Right lobe of liver (tissue), 6 donors: ENCODE measurements at regions not wholly inside any gene's neighbourhood (a gene's known extent, or its start where the extent isn't known, plus 50 kb on each side); places are given as distances from the start of the nearest gene placed in this dataset.

Experiments used
- ATAC-seq, 4 donors: fragments of 200-7000 bp; cut with Tn5 transposase; one replicate each; pipeline ENCODE4 v1.9.1; 2020; ENCODE audit warnings: mild to moderate bottlenecking in 4 of 4, moderate library complexity in 4 of 4
- DNase-seq, 3 donors: peaks; one replicate each; pipeline ENCODE4 v3.0.0-alpha.2; 2020
- H3K27ac ChIP-seq, 3 donors: fragments of 200-600 bp; one replicate each; pipeline ENCODE4 v1.8.0; 2022
- H3K27me3 ChIP-seq, 2 donors: fragments of 200-600 bp; one replicate each; pipeline ENCODE4 v1.8.0; 2022
- H3K36me3 ChIP-seq, 4 donors: fragments of 200-600 bp; sonication (generic) in 1 of 4; one replicate each; pipeline versions ENCODE4 v1.5.1 to v1.8.0; 2017 to 2022; ENCODE audit warnings: control low read depth in 1 of 4
- H3K4me1 ChIP-seq, 4 donors: fragments of 200-600 bp; sonication (generic) in 1 of 4; one replicate each; pipeline versions ENCODE4 v1.5.1 to v1.8.0; 2017 to 2022; ENCODE audit warnings: control low read depth in 1 of 4
- H3K4me3 ChIP-seq, 3 donors: fragments of 200-600 bp; one replicate each; pipeline ENCODE4 v1.8.0; 2022
- H3K9me3 ChIP-seq, 4 donors: fragments of 200-600 bp; sonication (generic) in 1 of 4; one replicate each; pipeline versions ENCODE4 v1.5.1 to v1.8.0; 2017 to 2022; ENCODE audit warnings: control low read depth in 1 of 4
- POLR2A ChIP-seq: fragments of 450-650 bp; IDR thresholded peaks from one replicate; pipeline ENCODE4 v1.6.1; 2017; ENCODE audit warnings: antibody characterized with exemption, mild to moderate bottlenecking
- WGBS: methylation state at CpG from one replicate; pipeline ENCODE4 v1.1.6; 2018; ENCODE audit warnings: low coverage, low lambda C conversion rate; ENCODE audit not compliant: insufficient coverage; ENCODE audit errors: missing lambda C conversion rate; 5-methylcytosine and 5-hydroxymethylcytosine counted together
- intact Hi-C, 2 donors: fragments of 100-400 bp; cut with DNase I; formaldehyde crosslinking; loops; one replicate each; pipeline versions ENCODE4 v1.11.2 to v1.14.1; 2022
- TF ChIP-seq, protein P1 (sequence below), 4 donors: fragments of 200-600 bp in 3 of 4; fragments of 450-650 bp in 1 of 4; IDR thresholded peaks; one replicate each; pipeline versions ENCODE4 v1.5.1 to v1.8.0; 2016 to 2022; ENCODE audit warnings: antibody characterized with exemption in 4 of 4, mild to moderate bottlenecking in 2 of 4
- donor health status: DM: no; HTN: yes; CAD: no.
- donor health status: DM: no; HTN: no; CAD: no.
- donor health status: DM: no; HTN: no; CAD: no.
- donor health status: DM: no; HTN: yes; CAD: no.
- donor health status: DM: no; HTN: yes; CAD: no.

DNA sequence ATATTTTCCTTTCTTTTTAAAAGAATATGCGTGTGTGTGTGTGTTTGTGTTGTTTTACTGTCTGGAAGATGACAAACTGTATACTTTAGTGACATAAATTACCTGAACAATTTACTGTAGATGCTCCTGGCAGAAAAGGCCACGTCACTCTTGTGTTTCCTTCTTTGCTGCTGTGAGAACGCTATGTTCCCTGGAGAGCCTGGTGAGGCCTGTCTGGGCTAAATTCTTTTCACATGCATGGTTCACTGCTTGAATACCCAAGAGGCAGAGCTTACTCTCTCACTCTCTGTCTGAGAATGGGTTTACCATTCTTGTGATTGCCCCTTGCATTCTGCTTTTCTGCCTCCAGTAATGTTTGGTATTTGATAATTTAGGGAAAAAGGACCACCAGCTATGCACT is 64.3 kb downstream of the EDN1 start:
- no peak overlapping the region for H3K27ac ChIP-seq

DNA sequence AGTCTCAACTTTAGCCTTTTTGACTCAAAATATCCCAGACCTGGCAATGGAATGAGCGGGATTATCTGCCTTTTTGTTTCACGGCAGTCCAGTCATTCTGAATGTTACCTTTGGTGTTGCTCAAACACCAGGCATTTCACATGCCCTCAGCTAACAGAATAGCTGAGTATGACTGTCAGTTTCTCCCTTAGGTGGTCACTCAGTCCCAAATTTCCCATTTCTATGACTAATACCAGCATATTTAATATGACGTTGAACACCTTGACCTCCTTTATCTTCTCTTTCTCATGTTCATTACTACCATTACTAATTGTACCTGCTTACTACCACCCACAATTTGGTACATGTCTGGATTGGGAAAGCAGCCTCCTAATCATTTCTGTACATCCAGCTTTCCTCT is 65.2 kb downstream of the EDN1 start:
- no peak overlapping the region for H3K27ac ChIP-seq
- H3K9me3 ChIP-seq = no peaks in the 10 kb centered on the region
- ATAC-seq = no peak
- no peak for TF ChIP-seq POLR2A
- TF ChIP-seq, protein P1, sequence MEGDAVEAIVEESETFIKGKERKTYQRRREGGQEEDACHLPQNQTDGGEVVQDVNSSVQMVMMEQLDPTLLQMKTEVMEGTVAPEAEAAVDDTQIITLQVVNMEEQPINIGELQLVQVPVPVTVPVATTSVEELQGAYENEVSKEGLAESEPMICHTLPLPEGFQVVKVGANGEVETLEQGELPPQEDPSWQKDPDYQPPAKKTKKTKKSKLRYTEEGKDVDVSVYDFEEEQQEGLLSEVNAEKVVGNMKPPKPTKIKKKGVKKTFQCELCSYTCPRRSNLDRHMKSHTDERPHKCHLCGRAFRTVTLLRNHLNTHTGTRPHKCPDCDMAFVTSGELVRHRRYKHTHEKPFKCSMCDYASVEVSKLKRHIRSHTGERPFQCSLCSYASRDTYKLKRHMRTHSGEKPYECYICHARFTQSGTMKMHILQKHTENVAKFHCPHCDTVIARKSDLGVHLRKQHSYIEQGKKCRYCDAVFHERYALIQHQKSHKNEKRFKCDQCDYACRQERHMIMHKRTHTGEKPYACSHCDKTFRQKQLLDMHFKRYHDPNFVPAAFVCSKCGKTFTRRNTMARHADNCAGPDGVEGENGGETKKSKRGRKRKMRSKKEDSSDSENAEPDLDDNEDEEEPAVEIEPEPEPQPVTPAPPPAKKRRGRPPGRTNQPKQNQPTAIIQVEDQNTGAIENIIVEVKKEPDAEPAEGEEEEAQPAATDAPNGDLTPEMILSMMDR (IDR thresholded peaks at IDR 0.05) = no peak
- peaks cover 0 to 9% (median 0%) of the 10 kb centered on the region in 4 donors for H3K4me1 ChIP-seq
- intact Hi-C loops = no loop called here
- H3K4me3 ChIP-seq = no peak overlapping the region
- 89% methylated on average over 3 of the region's 3 CpGs for WGBS
- no peaks in the 10 kb centered on the region for H3K27me3 ChIP-seq
- no peaks in the 10 kb centered on the region for H3K36me3 ChIP-seq
- no peak for DNase-seq

More for the DNA sequence above, 64.3 kb downstream of the EDN1 start:
- intact Hi-C loops = no loop called here
- TF ChIP-seq, protein P1 (IDR thresholded peaks at IDR 0.05) = no peak
- no peak for TF ChIP-seq POLR2A
- peaks cover 0 to 9% (median 0%) of the 10 kb centered on the region in 4 donors for H3K4me1 ChIP-seq
- H3K4me3 ChIP-seq = no peak overlapping the region
- ATAC-seq (no peak), DNase-seq (no peak)
- no peaks in the 10 kb centered on the region for H3K27me3 ChIP-seq
- no peaks in the 10 kb centered on the region for H3K9me3 ChIP-seq
- H3K36me3 ChIP-seq = no peaks in the 10 kb centered on the region
- 75% methylated on average over 3 of the region's 3 CpGs for WGBS

DNA sequence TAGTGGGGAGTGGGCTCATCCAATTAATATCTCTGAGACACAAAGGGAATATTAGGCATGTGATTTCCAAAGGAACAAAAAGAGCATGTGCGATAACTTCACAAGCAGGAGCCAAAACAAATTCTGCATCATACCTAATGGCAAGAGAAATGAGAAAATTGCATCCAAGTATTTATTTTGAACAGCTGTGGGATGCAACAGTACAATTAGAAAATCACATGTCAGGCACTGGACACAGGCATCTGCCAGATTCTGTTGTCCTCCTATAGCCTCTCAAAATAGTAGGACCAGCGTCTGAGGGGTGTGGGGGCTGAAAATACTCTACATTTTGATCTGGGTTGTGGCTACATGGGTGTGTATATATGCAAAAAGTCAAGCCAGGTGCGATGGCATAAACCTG is 66.3 kb downstream of the EDN1 start:
- H3K4me1 ChIP-seq = peaks cover 0 to 9% (median 0%) of the 10 kb centered on the region in 4 donors
- no peak for DNase-seq
- no peaks in the 10 kb centered on the region for H3K9me3 ChIP-seq
- no peaks in the 10 kb centered on the region for H3K27me3 ChIP-seq
- no peaks in the 10 kb centered on the region for H3K36me3 ChIP-seq
- intact Hi-C loops = no loop called here
- ATAC-seq = no peak
- H3K27ac ChIP-seq = no peak overlapping the region
- WGBS = 86% methylated on average over 3 of the region's 3 CpGs
- H3K4me3 ChIP-seq = no peak overlapping the region
- TF ChIP-seq, protein P1 (IDR thresholded peaks at IDR 0.05) = no peak
- no peak for TF ChIP-seq POLR2A

DNA sequence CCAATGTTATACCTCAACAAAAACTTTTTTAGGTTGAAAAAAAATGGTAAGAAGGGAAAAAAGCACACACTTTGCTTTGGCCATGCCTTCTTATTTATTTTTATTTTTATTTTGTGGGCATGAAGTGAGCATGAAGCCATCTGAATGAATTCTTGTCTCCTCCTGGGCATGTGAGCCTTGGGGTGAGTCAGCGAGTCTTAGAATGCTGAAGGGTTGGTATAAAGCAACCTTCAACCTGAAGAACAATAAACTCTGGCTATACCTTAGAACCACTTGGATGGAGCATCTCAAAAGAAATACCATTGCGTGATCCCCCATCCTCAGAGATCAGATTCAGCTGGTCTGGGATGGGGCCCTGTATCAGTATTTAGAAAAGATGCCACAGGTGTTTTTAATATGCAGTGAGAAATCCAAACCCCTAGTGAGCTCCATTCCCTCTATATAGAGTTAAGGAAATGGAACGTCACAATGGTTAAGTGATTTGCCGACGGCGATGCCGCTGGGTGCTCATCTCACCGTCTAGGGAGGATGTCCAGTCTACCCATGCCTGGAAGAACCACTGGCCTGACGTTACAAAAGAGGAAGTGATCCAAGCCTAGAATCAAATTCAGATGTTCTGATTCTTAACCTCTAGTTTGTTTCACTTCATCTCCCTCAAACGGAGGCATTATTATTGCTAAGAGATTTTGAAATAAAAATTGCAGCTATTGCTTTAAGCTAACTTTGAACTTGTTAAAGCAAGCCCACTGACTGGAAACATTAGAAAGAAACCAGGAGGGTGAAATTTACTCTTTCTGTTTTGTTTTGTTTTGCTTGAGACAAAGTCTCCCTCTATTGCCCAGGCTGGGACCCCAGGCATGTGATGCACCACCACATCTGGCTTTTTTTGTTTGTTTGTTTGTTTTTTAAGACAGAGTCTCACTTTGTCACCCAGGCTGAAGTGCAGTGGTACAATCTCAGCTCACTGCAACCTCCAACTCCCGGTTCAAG is 67.1 kb downstream of the EDN1 start:
- 78% methylated on average over 11 of the region's 11 CpGs for WGBS
- ATAC-seq (peak in 2 of 4 donors; percentile 37 to 42), DNase-seq (no peak)
- intact Hi-C loops = no loop called here
- no peaks in the 10 kb centered on the region for H3K36me3 ChIP-seq
- TF ChIP-seq, protein P1 (IDR thresholded peaks at IDR 0.05) = no peak
- TF ChIP-seq POLR2A = no peak
- no peaks in the 10 kb centered on the region for H3K9me3 ChIP-seq
- no peak overlapping the region for H3K27ac ChIP-seq
- no peaks in the 10 kb centered on the region for H3K27me3 ChIP-seq
- H3K4me1 ChIP-seq = peaks cover 0 to 9% (median 0%) of the 10 kb centered on the region in 4 donors
- H3K4me3 ChIP-seq = no peak overlapping the region
